GM12872 (cell line): ENCODE measurements at regions not wholly inside any gene's neighbourhood (a gene's known extent, or its start where the extent isn't known, plus 50 kb on each side); places are given as distances from the start of the nearest gene placed in this dataset.

Source experiments
- TF ChIP-seq, protein P1 (sequence below): IDR thresholded peaks from 3 replicates; pipeline ENCODE4 v1.5.1; 2011; ENCODE audit warnings: low read depth, mild to moderate bottlenecking, low read length, moderate library complexity; ENCODE audit not compliant: insufficient read depth

DNA sequence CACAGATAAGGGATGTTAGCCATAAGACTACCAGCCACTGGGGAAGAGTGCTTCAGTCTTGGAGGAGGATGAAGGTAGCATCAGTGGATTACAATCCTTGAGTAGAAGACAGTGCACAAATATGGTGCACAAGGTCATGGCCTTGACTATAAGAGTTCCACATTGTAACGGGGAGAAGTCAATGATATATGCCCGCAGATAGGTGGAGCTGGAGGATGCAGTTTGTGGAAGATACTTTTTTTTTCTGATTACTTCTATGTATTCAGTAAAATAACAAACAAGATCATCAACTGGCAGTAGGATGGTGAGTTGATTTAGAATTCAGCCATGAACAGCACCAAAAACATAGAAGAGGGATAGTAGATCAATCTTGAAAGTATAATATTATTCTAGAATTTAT, 926.8 kb upstream of the MIR17HG start:
- TF ChIP-seq, protein P1, sequence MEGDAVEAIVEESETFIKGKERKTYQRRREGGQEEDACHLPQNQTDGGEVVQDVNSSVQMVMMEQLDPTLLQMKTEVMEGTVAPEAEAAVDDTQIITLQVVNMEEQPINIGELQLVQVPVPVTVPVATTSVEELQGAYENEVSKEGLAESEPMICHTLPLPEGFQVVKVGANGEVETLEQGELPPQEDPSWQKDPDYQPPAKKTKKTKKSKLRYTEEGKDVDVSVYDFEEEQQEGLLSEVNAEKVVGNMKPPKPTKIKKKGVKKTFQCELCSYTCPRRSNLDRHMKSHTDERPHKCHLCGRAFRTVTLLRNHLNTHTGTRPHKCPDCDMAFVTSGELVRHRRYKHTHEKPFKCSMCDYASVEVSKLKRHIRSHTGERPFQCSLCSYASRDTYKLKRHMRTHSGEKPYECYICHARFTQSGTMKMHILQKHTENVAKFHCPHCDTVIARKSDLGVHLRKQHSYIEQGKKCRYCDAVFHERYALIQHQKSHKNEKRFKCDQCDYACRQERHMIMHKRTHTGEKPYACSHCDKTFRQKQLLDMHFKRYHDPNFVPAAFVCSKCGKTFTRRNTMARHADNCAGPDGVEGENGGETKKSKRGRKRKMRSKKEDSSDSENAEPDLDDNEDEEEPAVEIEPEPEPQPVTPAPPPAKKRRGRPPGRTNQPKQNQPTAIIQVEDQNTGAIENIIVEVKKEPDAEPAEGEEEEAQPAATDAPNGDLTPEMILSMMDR, result no peak

DNA sequence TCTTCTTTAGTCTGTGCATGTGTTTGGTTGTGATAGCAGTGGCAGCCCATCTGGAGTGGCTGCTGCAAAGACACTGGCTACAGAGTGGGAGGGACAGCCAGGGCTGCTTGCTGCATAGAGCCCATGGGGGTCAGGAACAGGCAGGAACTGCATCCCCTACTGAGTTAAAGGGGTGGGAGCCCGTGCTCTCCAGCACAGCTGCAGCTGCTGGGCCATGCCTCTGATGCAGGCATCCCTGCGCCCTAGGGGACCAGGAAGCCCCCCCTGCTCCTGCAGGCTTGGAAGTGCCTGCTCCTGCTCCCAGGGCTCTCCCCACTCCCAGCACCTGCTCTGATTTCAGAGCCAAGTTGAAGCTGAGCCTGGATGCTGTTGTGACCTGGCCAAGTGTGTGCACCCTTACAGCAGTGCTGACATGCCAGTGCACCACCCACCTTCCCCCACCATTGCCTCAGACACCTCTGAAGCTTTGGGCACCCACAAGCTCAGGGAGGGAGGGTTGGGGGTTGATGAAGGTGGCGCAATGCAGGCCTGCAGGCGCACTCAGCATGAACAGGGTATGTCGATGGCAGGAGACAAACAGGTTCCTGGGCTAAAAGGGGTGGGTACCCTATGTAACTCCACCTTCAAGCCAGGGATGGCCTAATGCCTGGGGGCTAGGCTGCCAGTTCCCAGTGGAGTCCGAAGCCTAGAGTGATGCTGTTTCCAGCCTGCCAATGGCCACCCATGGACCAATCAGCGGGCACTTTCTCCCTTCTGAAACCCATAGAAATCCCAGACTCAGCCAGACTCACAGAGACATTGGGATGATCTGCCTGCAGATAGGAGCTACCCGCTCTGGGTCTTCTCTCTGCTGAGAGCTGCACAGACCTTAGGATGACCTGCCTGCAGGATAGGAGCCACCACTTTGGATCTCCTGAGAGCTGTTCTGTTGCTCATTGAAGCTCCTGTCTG, 919.9 kb upstream of the MIR17HG start:
- TF ChIP-seq, protein P1, result no peak

DNA sequence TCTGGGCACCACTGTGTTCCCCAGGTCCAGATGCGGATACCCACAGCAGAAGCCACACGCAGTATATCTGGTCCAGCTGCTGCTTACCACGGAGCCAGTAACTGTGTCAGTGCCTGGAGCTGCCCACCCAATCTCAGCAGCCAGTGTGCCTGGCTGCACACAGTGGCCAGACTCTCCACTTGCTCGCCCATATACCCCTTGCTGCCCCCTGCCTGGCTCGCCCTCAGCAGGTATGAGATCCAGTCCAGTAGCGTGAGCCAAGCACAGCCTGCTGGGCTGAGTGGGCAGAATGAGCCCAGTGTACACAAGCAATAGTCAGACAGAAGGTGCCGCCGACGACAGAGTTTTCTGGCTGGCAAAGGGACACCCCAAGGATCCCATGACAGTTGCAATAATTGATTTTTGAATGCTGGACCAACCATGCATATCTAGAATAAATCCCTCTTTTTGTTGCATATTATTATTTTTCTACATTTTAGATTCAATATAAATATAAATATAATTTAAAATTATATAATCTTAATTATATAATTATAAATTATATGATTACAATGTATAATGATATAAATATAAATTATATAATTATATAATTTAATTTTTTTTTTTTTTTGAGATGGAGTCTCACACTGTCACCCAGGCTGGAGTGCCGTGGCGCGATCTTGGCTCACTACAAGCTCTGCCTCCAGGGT, 918.8 kb upstream of the MIR17HG start:
- TF ChIP-seq, protein P1, result no peak

DNA sequence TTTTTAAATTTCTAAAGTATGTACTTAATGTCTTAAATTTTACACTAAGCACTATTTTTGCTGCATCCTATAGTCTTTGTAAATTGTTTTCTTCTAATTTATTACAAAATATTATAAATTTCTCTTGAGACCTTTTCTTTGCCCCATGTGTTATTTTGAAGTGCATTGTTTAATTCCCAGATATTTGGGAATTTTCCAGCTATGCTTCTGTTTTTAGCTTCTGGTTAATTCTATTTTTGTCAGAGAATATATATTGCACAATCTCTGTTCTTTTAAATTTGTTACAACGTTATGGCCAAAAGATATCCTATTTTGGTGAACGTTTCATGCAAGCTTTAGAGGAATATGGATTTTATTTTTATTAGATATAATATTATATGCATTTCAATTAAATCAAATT, 917.4 kb upstream of the MIR17HG start:
- TF ChIP-seq, protein P1, result no peak

DNA sequence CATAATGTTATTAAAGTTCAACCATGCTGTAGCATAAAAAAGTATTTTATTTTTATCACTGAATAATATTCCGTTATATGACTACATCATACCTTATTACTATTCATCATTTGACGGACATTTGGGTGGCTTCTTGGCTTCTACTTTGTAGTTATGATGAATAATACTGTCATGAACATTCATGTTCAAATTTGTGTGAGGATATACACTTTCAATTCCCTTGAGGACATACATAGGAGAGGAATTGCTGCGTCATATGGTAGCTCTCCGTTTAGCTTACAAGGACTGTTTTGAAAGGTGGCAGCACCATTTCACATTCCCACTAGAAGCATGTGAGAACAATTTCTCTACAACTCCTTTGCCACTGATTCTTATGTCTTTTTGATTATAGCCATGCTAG, 910.8 kb upstream of the MIR17HG start:
- TF ChIP-seq, protein P1, result no peak

DNA sequence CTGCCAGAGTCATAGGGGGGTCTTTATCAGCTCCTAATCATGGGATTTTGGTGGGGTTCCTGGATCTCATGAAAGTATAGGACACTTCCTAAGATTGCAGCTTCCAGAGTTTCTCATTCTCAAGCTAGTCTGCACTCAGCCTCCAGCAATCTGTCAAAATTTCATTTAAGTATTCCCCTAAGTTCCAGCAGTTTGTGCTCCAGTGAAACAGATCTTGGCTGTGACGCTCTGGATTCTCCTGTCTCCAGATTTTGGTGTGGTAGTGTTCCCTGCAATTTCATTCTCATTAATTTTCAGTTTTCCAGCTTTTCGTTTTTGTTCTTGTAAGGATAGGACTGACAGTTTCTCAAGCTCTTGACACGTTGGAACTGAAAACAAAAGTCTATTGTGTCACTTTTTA, 908.9 kb upstream of the MIR17HG start:
- TF ChIP-seq, protein P1, result no peak

DNA sequence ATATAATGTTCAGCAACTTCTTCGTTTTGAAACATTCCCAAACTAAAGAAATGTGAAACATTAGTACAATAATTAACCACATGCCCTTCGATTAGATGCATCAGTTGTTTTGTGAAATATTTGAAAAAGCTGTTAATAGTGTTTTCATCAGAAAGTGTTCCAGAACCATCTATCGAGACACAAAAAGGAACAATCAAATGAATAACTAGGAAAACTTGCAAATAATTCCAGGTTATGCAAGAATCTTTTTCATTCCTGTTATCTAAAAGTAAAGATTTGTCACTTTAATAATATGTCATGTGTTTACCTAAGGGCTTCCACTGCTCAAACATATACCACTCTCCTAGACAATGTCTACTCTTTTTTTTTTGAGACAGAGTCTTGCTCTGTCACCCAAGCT, 904.2 kb upstream of the MIR17HG start:
- TF ChIP-seq, protein P1, result no peak
